TTC549 (cell line): ENCODE measurements at regions not wholly inside any gene's neighbourhood (a gene's known extent, or its start where the extent isn't known, plus 50 kb on each side); places are given as distances from the start of the nearest gene placed in this dataset.
"Not testable (repeated sequence)": the region's sequence is repeated elsewhere in the genome, so short reads cannot be mapped to it uniquely, and the experiment has no call there.

Experiments used
- FAIRE-seq: peaks from 2 replicates; lab custom pipeline; 2012; peaks lifted over from hg19 to GRCh38; lab: Jason Lieb, UNC

- no peak for FAIRE-seq
Measured at GRCh38 chr7:73918926-73919693, 58.2 kb downstream of the TMEM270 start.

GRCh38 chr7:73919694-73920375, 58.9 kb downstream of the TMEM270 start:
- no peak for FAIRE-seq

- no peak for FAIRE-seq
Measured at GRCh38 chr7:73920406-73921134, 59.6 kb downstream of the TMEM270 start.

GRCh38 chr7:73921623-73922528, 60.9 kb downstream of the TMEM270 start:
- no peak for FAIRE-seq

- not testable (repeated sequence) for FAIRE-seq
Measured at GRCh38 chr7:73928644-73929043, 67.7 kb downstream of the TMEM270 start.

- no peak for FAIRE-seq
Measured at GRCh38 chr7:73931502-73931901, 70.5 kb downstream of the TMEM270 start.

GRCh38 chr7:73932364-73932763, 71.4 kb downstream of the TMEM270 start:
- FAIRE-seq: no peak

GRCh38 chr7:73933091-73933490, 72.1 kb downstream of the TMEM270 start:
- no peak for FAIRE-seq

- FAIRE-seq: no peak
Measured at GRCh38 chr7:73936967-73937366, 76.0 kb downstream of the TMEM270 start.

GRCh38 chr7:73937650-73938049, 76.7 kb downstream of the TMEM270 start:
- FAIRE-seq: not testable (repeated sequence)

GRCh38 chr7:73939528-73939927, 78.6 kb downstream of the TMEM270 start:
- FAIRE-seq: no peak

GRCh38 chr7:73940701-73941238, 79.8 kb downstream of the TMEM270 start:
- no peak for FAIRE-seq

- FAIRE-seq: no peak
Measured at GRCh38 chr7:73941836-73942551, 81.0 kb downstream of the TMEM270 start.

- FAIRE-seq: no peak
Measured at GRCh38 chr7:73945022-73945421, 83.0 kb upstream of the ELN start.

GRCh38 chr7:73948287-73948686, 79.7 kb upstream of the ELN start:
- FAIRE-seq: no peak

- no peak for FAIRE-seq
Measured at GRCh38 chr7:73952266-73952665, 75.7 kb upstream of the ELN start.

GRCh38 chr7:73954181-73954580, 73.8 kb upstream of the ELN start:
- FAIRE-seq: no peak

GRCh38 chr7:73954861-73955260, 73.1 kb upstream of the ELN start:
- no peak for FAIRE-seq

- no peak for FAIRE-seq
Measured at GRCh38 chr7:73960548-73960947, 67.4 kb upstream of the ELN start.

- not testable (repeated sequence) for FAIRE-seq
Measured at GRCh38 chr7:73961991-73962390, 66.0 kb upstream of the ELN start.

- FAIRE-seq: peak; percentile 63
Measured at GRCh38 chr7:73963252-73963822, 64.6 kb upstream of the ELN start.
